ENCODE measurements at regions not wholly inside any gene's neighbourhood (a gene's known extent, or its start where the extent isn't known, plus 50 kb on each side); places are given as distances from the start of the nearest gene placed in this dataset.

GRCh38 chr3:182597621-182598041 lies 195.7 kb upstream of the ATP11B start:
- H4K20me1 ChIP-seq (ENCODE audit: insufficient read depth, low read length) = no peaks in the 10 kb centered on the region
- TF ChIP-seq CTCF (IDR thresholded peaks at IDR 0.05; ENCODE audit: extremely low read depth, low read depth, low read length) = no peak
- H3K27me3 ChIP-seq (ENCODE audit: insufficient read depth, low read length) = no peaks in the 10 kb centered on the region
- H2AFZ ChIP-seq (ENCODE audit: low read length) = no peak overlapping the region
- no peak overlapping the region for H3K4me2 ChIP-seq (ENCODE audit: insufficient read depth, low read length)
- H3K4me3 ChIP-seq (ENCODE audit: insufficient read depth, low read length) = no peak overlapping the region
- no peaks in the 10 kb centered on the region for H3K9me3 ChIP-seq (ENCODE audit: low read depth, low read length)
- no peaks in the 10 kb centered on the region for H3K79me2 ChIP-seq (ENCODE audit: insufficient read depth, low read length)
- DNase-seq (ENCODE audit: insufficient read length, low spot score, missing footprints) = no peak
- no peaks in the 10 kb centered on the region for H3K4me1 ChIP-seq (ENCODE audit: insufficient read depth, low read length)
- H3K36me3 ChIP-seq (ENCODE audit: insufficient read depth, low read length) = no peaks in the 10 kb centered on the region
- H3K27ac ChIP-seq (ENCODE audit: low read depth, low read length) = no peak overlapping the region

- Histone ChIP-seq H4K20me1 (ENCODE audit: insufficient read depth, low read length) (no peaks in the 10 kb centered on the region), H3K9me3 (ENCODE audit: low read depth, low read length) (no peaks in the 10 kb centered on the region), H3K4me2 (ENCODE audit: insufficient read depth, low read length) (no peak overlapping the region), H3K36me3 (ENCODE audit: insufficient read depth, low read length) (no peaks in the 10 kb centered on the region), H3K27ac (ENCODE audit: low read depth, low read length) (no peak overlapping the region), H3K27me3 (ENCODE audit: insufficient read depth, low read length) (no peaks in the 10 kb centered on the region), H3K4me1 (ENCODE audit: insufficient read depth, low read length) (no peaks in the 10 kb centered on the region), H3K4me3 (ENCODE audit: insufficient read depth, low read length) (no peak overlapping the region), H3K79me2 (ENCODE audit: insufficient read depth, low read length) (no peaks in the 10 kb centered on the region), H2AFZ (ENCODE audit: low read length) (no peak overlapping the region)
- DNase-seq (ENCODE audit: insufficient read length, low spot score, missing footprints) = no peak
- TF ChIP-seq CTCF (IDR thresholded peaks at IDR 0.05; ENCODE audit: extremely low read depth, low read depth, low read length) = no peak
These were observed 191.7 kb upstream of the ATP11B start for GRCh38 chr3:182601597-182601996.

GRCh38 chr3:182603501-182603900 lies 189.8 kb upstream of the ATP11B start:
- no peak for TF ChIP-seq CTCF (IDR thresholded peaks at IDR 0.05; ENCODE audit: extremely low read depth, low read depth, low read length)
- Histone ChIP-seq H3K27ac (ENCODE audit: low read depth, low read length) (no peak overlapping the region), H2AFZ (ENCODE audit: low read length) (no peak overlapping the region), H3K79me2 (ENCODE audit: insufficient read depth, low read length) (no peaks in the 10 kb centered on the region), H3K36me3 (ENCODE audit: insufficient read depth, low read length) (no peaks in the 10 kb centered on the region), H4K20me1 (ENCODE audit: insufficient read depth, low read length) (no peaks in the 10 kb centered on the region), H3K27me3 (ENCODE audit: insufficient read depth, low read length) (no peaks in the 10 kb centered on the region), H3K4me2 (ENCODE audit: insufficient read depth, low read length) (no peak overlapping the region), H3K4me1 (ENCODE audit: insufficient read depth, low read length) (no peaks in the 10 kb centered on the region), H3K9me3 (ENCODE audit: low read depth, low read length) (no peaks in the 10 kb centered on the region), H3K4me3 (ENCODE audit: insufficient read depth, low read length) (no peak overlapping the region)
- DNase-seq (ENCODE audit: insufficient read length, low spot score, missing footprints) = no peak

- H3K36me3 ChIP-seq (ENCODE audit: insufficient read depth, low read length) = no peaks in the 10 kb centered on the region
- H3K4me2 ChIP-seq (ENCODE audit: insufficient read depth, low read length) = no peak overlapping the region
- H3K9me3 ChIP-seq (ENCODE audit: low read depth, low read length) = no peaks in the 10 kb centered on the region
These were observed 187.3 kb upstream of the ATP11B start for GRCh38 chr3:182605882-182606611.

More at GRCh38 chr3:182605882-182606611, 187.3 kb upstream of the ATP11B start:
- Histone ChIP-seq H3K4me1 (ENCODE audit: insufficient read depth, low read length) (no peaks in the 10 kb centered on the region), H3K27me3 (ENCODE audit: insufficient read depth, low read length) (no peaks in the 10 kb centered on the region), H4K20me1 (ENCODE audit: insufficient read depth, low read length) (no peaks in the 10 kb centered on the region), H3K4me3 (ENCODE audit: insufficient read depth, low read length) (no peak overlapping the region), H2AFZ (ENCODE audit: low read length) (no peak overlapping the region), H3K27ac (ENCODE audit: low read depth, low read length) (no peak overlapping the region), H3K79me2 (ENCODE audit: insufficient read depth, low read length) (no peaks in the 10 kb centered on the region)
- TF ChIP-seq CTCF (IDR thresholded peaks at IDR 0.05; ENCODE audit: extremely low read depth, low read depth, low read length) = no peak
- DNase-seq (ENCODE audit: insufficient read length, low spot score, missing footprints) = no peak
